HUES48 (cell line): ENCODE measurements at regions not wholly inside any gene's neighbourhood (a gene's known extent, or its start where the extent isn't known, plus 50 kb on each side); places are given as distances from the start of the nearest gene placed in this dataset.

Experiments used
- H3K27ac ChIP-seq: one replicate; pipeline ENCODE4 v1.7.0; 2013; ENCODE audit warnings: low read depth, low read length, inconsistent platforms
- H3K27me3 ChIP-seq: 2 replicates; pipeline ENCODE4 v1.6.1; 2013; ENCODE audit warnings: mild to moderate bottlenecking, low read length; ENCODE audit not compliant: control insufficient read depth, insufficient read depth
- H3K36me3 ChIP-seq: 2 replicates; pipeline ENCODE4 v1.6.1; 2013; ENCODE audit warnings: low read length; ENCODE audit not compliant: control insufficient read depth, insufficient read depth
- H3K4me1 ChIP-seq: 2 replicates; pipeline ENCODE4 v1.6.1; 2013; ENCODE audit warnings: mild to moderate bottlenecking, low read length; ENCODE audit not compliant: control insufficient read depth, insufficient read depth
- H3K4me3 ChIP-seq: 2 replicates; pipeline ENCODE4 v1.5.1; 2013; ENCODE audit warnings: mild to moderate bottlenecking, low read depth, low read length
- H3K9ac ChIP-seq: 2 replicates; pipeline ENCODE4 v1.6.1; 2013; ENCODE audit warnings: mild to moderate bottlenecking, low read depth, low read length, moderate library complexity
- H3K9me3 ChIP-seq: 2 replicates; pipeline ENCODE4 v1.6.1; 2013; ENCODE audit warnings: low read length; ENCODE audit not compliant: control insufficient read depth, insufficient read depth

DNA sequence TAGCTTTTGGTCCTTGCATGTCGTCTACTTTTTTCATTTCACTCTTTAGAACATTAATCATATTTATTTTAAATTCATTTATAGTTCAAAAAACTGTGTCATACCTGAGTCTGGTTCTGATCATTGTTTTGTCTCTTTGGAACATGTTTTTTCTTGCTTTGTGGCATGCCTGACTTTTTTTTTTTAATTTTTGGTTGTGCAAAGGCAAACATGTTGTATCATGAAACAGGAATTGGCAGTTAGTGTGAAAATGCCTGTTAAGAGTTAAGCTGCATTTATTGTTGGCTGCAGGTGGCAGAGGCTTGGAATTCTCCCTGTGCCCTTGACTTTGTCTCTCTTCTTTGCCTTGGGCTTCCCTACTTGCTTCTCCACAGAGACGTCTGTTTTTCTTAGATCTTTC lies 525.0 kb upstream of the ADARB2 start:
- no peaks in the 10 kb centered on the region for H3K9me3 ChIP-seq
- H3K4me3 ChIP-seq = no peak overlapping the region
- H3K4me1 ChIP-seq = no peaks in the 10 kb centered on the region
- H3K36me3 ChIP-seq = no peaks in the 10 kb centered on the region
- no peak overlapping the region for H3K9ac ChIP-seq
- H3K27me3 ChIP-seq = no peaks in the 10 kb centered on the region
- H3K27ac ChIP-seq = no peak overlapping the region

DNA sequence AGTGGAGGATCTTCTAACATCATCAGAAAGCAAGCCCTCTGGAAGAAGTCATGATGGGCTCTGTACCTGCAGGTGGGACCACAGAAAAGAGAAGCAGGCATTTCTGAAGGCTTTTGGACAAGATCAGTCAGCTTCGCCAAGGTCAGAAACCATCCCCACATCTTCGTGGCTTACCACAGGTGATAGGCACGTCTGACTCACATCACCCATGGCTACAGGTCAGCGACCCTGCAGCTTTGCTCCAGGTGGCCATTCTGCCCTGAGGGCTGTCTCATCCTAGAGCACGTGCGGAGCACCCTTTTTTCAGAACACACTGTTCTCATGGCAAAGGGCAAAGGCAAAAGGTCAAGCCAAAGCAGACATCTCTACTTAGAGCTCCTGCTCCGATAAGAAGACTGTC lies 518.9 kb upstream of the ADARB2 start:
- Histone ChIP-seq H3K9me3 (no peaks in the 10 kb centered on the region), H3K9ac (no peak overlapping the region), H3K36me3 (no peaks in the 10 kb centered on the region), H3K27me3 (no peaks in the 10 kb centered on the region), H3K27ac (no peak overlapping the region), H3K4me3 (no peak overlapping the region), H3K4me1 (no peaks in the 10 kb centered on the region)

DNA sequence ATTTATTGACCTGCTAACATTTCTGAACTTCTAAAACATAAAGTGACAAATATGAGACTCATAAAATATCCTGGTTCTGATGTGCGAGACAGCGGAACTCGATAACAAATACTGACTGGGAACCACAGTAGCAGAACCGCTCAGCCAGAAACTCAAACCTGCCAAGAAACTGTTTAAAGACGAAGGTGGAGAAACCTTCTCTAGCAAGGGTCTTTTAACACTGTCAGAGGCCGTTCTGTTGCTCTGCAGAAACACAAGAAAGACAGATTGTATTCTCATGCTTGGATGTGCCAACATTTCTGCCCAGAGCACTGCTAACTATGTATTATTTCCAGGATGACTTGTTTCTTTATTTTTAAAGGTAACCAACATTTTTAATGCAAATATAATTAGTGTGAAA lies 514.8 kb upstream of the ADARB2 start:
- Histone ChIP-seq H3K9me3 (no peaks in the 10 kb centered on the region), H3K4me1 (no peaks in the 10 kb centered on the region), H3K4me3 (no peak overlapping the region), H3K9ac (no peak overlapping the region), H3K36me3 (no peaks in the 10 kb centered on the region), H3K27me3 (no peaks in the 10 kb centered on the region), H3K27ac (no peak overlapping the region)

DNA sequence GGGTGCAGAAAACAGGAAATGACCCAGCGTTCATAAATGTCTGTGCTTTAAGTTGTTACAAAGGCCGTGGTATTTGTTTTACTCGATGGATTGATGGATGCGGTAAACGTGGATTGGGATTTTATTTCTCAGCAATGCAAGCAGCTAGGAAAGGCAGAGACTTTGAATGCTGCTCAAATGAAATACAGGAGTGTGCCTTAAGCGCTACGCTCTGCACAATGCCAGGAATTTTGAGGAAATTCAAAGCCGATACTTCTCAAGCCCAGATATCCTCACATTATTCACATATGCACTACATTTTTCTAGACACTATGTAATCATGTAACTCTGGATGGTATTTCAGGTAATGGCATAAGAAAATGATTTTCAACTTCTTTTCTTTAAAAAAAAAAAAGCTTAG lies 514.3 kb upstream of the ADARB2 start:
- Histone ChIP-seq H3K36me3 (no peaks in the 10 kb centered on the region), H3K4me3 (no peak overlapping the region), H3K9ac (no peak overlapping the region), H3K27me3 (no peaks in the 10 kb centered on the region), H3K4me1 (no peaks in the 10 kb centered on the region), H3K9me3 (no peaks in the 10 kb centered on the region), H3K27ac (no peak overlapping the region)

DNA sequence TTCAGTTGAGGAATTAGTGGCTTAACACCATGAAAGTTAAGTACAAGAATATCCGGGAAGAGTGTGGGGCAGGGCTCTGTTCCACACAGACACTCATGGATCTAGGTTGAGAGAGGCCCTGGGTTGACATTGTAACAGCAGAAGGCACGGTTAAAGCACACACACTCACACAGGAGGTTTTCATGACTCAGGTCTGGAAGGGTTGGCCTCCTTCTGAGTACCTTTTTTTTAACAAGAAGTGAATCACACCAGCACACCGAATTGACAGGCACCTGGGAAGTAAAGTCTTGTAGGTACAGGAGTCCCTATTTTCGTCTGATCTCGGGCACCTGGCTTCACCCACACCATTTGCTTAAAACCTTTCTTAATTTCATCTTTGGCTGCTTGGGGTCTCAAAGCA lies 509.4 kb upstream of the ADARB2 start:
- Histone ChIP-seq H3K9me3 (no peaks in the 10 kb centered on the region), H3K27ac (no peak overlapping the region), H3K27me3 (no peaks in the 10 kb centered on the region), H3K9ac (no peak overlapping the region), H3K4me3 (no peak overlapping the region), H3K4me1 (no peaks in the 10 kb centered on the region), H3K36me3 (no peaks in the 10 kb centered on the region)

DNA sequence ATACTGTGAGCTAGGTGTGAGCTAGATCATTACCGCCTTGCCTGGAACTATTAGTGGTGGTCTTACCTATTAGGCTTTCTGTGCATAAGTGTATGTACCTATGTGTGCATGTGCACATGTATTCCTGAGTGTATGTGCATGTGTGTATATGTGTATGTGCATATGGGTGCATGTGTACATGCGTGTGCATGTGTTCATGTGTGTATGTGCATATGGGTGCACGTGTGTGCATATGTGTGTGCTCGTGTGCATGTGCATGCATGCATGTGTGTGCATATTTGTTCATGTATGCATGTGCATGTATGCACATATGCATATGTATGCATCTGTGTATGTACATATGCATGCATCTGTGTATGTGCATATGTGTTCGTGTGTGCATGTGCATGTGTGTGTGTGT lies 508.3 kb upstream of the ADARB2 start:
- Histone ChIP-seq H3K27me3 (no peaks in the 10 kb centered on the region), H3K9me3 (no peaks in the 10 kb centered on the region), H3K4me1 (no peaks in the 10 kb centered on the region), H3K27ac (no peak overlapping the region), H3K9ac (no peak overlapping the region), H3K4me3 (no peak overlapping the region), H3K36me3 (no peaks in the 10 kb centered on the region)

DNA sequence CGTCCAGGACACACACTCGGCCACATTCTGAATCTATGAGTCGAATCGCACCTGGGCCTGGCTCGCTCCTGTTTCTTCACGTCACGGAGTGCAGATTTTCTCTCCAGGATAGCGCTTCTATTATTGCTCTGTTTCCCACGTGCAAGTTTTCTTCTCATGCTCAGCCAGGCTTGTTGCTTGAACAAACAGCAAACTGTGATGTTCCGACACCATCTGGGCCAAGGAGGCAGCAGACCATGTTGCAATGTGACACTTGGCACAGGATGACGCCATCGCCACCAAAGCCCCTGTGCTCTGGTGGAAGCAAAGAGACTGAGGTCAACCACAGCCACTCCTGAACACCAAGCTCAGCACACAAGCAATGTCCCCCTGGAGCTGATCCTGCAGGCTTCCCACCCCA lies 507.1 kb upstream of the ADARB2 start:
- Histone ChIP-seq H3K27ac (no peak overlapping the region), H3K36me3 (no peaks in the 10 kb centered on the region), H3K27me3 (no peaks in the 10 kb centered on the region), H3K4me1 (no peaks in the 10 kb centered on the region), H3K4me3 (no peak overlapping the region), H3K9ac (no peak overlapping the region), H3K9me3 (no peaks in the 10 kb centered on the region)

DNA sequence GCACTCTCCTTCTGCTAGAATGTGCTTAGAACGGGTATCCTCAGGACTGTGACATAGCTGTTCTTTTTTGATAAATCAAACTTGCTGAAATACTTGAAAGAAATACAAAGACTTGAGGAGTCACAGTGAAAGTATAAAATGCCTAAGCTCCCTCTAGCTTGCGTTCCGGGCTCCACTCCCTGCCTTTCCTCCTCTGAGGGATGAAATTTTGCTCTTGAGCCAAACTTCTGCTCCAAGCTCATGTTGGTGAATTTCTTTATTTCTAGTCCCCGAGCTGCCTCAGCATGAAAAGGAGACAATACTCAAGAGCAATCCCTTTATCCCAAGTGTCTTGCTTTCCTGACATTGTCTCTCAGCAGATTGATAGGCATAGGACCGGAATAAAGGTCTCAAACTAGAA lies 499.6 kb upstream of the ADARB2 start:
- H3K9ac ChIP-seq = no peak overlapping the region
- H3K36me3 ChIP-seq = no peaks in the 10 kb centered on the region
- H3K4me1 ChIP-seq = no peaks in the 10 kb centered on the region
- H3K27me3 ChIP-seq = no peaks in the 10 kb centered on the region
- no peak overlapping the region for H3K4me3 ChIP-seq
- H3K9me3 ChIP-seq = no peaks in the 10 kb centered on the region
- no peak overlapping the region for H3K27ac ChIP-seq

DNA sequence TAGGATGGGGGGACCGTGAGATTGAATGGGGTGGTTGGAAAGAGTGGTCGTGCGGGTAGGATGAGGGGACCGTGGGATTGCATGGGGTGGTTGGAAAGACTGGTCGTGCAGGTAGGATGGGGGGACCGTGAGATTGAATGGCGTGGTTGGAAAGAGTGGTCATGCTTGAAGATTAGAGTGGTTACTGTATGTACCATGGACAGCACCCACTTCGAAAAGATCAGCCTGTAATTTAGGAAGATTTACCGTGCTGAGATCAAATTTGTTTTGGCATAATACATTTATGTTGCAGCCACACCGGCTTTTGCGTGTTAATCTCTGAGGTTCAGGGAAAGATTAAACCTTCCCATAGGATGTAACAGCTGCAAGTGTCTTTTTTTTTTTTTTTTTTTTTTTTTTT lies 495.2 kb upstream of the ADARB2 start:
- H3K9me3 ChIP-seq = no peaks in the 10 kb centered on the region
- H3K27me3 ChIP-seq = no peaks in the 10 kb centered on the region
- H3K4me1 ChIP-seq = no peaks in the 10 kb centered on the region
- no peak overlapping the region for H3K4me3 ChIP-seq
- H3K36me3 ChIP-seq = no peaks in the 10 kb centered on the region
- no peak overlapping the region for H3K9ac ChIP-seq
- no peak overlapping the region for H3K27ac ChIP-seq

DNA sequence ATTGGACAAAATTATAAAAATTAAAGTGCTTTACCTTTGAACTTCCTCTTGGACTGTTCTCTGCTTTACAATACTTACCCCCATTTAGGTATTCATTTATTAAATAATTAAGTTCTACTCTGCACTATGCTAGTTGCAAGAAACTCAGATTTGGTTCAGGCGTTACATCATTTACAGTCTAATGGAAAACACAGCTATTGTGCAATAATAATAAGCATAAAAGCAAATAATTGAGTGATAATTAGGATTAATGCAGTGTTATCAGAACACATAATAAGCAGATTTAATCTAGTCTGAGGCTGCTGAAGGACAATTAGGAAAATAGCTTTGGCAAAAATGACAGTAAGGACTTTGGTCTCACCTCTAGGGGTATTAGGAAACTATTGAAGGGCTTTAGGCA lies 493.2 kb upstream of the ADARB2 start:
- Histone ChIP-seq H3K4me1 (no peaks in the 10 kb centered on the region), H3K4me3 (no peak overlapping the region), H3K27ac (no peak overlapping the region), H3K9me3 (no peaks in the 10 kb centered on the region), H3K27me3 (no peaks in the 10 kb centered on the region), H3K9ac (no peak overlapping the region), H3K36me3 (no peaks in the 10 kb centered on the region)

DNA sequence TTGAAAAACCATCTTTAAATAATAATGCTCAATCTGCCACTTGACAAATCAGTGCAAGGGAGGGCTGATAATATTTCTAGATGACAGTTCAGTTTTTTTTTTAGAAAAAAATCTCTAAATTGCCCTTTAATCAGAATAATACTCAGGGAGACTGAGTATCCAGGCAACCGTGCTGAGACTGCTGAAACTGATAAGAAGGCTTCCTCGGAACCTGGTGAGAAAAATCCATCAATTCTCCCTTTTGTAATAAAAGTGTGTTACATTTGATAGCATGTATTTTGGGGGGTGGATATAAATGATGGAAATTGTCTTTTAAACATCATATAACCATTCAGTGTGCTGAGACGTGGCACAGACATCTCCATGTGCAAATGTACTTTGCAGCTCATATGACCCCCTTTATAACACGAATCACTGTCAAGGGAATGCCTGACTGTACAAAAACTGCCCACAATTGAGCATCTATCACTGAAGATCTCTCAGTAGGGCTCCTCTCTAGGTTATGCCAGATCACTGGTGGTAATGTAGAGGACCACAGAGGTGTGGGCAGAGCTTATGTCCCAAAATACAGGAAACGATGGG lies 491.1 kb upstream of the ADARB2 start:
- Histone ChIP-seq H3K27me3 (no peaks in the 10 kb centered on the region), H3K27ac (no peak overlapping the region), H3K36me3 (no peaks in the 10 kb centered on the region), H3K9me3 (no peaks in the 10 kb centered on the region), H3K9ac (no peak overlapping the region), H3K4me3 (no peak overlapping the region), H3K4me1 (no peaks in the 10 kb centered on the region)

DNA sequence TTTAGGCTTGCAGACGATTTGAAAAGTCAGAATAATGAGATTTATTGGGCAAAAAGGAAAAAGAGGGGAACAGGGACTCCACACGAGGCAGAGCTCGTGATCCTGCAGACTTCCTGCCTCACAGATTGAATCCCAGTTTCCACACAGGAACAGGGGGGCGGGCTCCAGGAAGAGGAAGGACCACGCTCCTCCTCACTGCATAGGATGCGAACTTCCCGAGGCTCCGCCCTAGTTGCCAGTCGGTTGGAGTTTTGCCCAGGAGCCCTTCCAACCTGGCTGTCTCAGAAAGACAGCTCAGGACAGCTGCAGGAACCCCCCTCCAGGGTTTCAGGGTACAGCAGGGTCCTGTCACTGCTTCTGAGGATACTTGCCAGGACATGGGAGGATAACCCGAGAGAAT lies 488.3 kb upstream of the ADARB2 start:
- Histone ChIP-seq H3K4me1 (no peaks in the 10 kb centered on the region), H3K27me3 (no peaks in the 10 kb centered on the region), H3K36me3 (no peaks in the 10 kb centered on the region), H3K9me3 (no peaks in the 10 kb centered on the region), H3K4me3 (no peak overlapping the region), H3K27ac (no peak overlapping the region), H3K9ac (no peak overlapping the region)
